Psoas muscle (tissue), 7 donors: ENCODE measurements at regions not wholly inside any gene's neighbourhood (a gene's known extent, or its start where the extent isn't known, plus 50 kb on each side); places are given as distances from the start of the nearest gene placed in this dataset.

Experiments used
- ATAC-seq, 4 donors: fragments of 200-7000 bp; cut with Tn5 transposase; one replicate each; pipeline ENCODE4 v1.9.1; 2020; ENCODE audit warnings: moderate library complexity in 3 of 4, mild to moderate bottlenecking in 2 of 4
- DNase-seq, 2 donors: peaks; one replicate each; pipeline ENCODE4 v3.0.0-alpha.2; 2020
- H3K27ac ChIP-seq: fragments of 200-600 bp; one replicate; pipeline ENCODE4 v1.8.0; 2022
- H3K27me3 ChIP-seq, 3 donors: fragments of 200-600 bp in 1 of 3; one replicate each; pipeline versions ENCODE4 v1.6.1 to v1.8.0; 2013 to 2022; ENCODE audit warnings: low read length in 2 of 3, mild to moderate bottlenecking in 2 of 3, moderate library complexity in 1 of 3; ENCODE audit not compliant: insufficient read depth in 3 of 3
- H3K36me3 ChIP-seq, 2 donors: fragments of 200-600 bp in 1 of 2; one replicate each; pipeline versions ENCODE4 v1.6.1 to v1.8.0; 2013 to 2022; ENCODE audit warnings: low read depth in 1 of 2, mild to moderate bottlenecking in 1 of 2, moderate library complexity in 1 of 2; ENCODE audit not compliant: insufficient read depth in 1 of 2
- H3K4me1 ChIP-seq: fragments of 200-600 bp; one replicate; pipeline ENCODE4 v1.8.0; 2022
- H3K4me3 ChIP-seq: fragments of 200-600 bp; one replicate; pipeline ENCODE4 v1.8.0; 2022; ENCODE audit warnings: mild to moderate bottlenecking
- H3K9me3 ChIP-seq: fragments of 200-600 bp; one replicate; pipeline ENCODE4 v1.8.0; 2022
- CTCF ChIP-seq: fragments of 200-600 bp; IDR thresholded peaks from one replicate; pipeline ENCODE4 v1.8.0; 2022; ENCODE audit warnings: antibody characterized with exemption
- WGBS, 3 donors: extraction: QIAGEN DNeasy Blood & Tissue Kit; methylation state at CpG; one replicate each; pipeline versions ENCODE4 v1.1.6 to v1.1.7; 2013; 5-methylcytosine and 5-hydroxymethylcytosine counted together
- intact Hi-C, 2 donors: fragments of 100-400 bp; cut with DNase I; formaldehyde crosslinking; loops; one replicate each; pipeline versions ENCODE4 v1.11.0 to v1.14.2; 2022
- donor health status: healthy with polysubstance abuse.
- donor health status: DM: no; HTN: no; CAD: no; lungs with moderate emphysema.
- donor health status: Bipolar disorder and iron deficiency.
- donor health status: healthy.
- donor health status: DM: yes; HTN: yes; CAD: no.
- donor health status: DM: no; HTN: no; CAD: no.
- donor health status: DM: yes; HTN: yes; CAD: no.

- Histone ChIP-seq H3K9me3 (no peaks in the 10 kb centered on the region), H3K27me3 (no peaks in the 10 kb centered on the region), H3K36me3 (no peaks in the 10 kb centered on the region), H3K4me1 (no peaks in the 10 kb centered on the region), H3K4me3 (no peak overlapping the region), H3K27ac (no peak overlapping the region)
- 52 to 61% (median 61%) methylated on average over 6 of the region's 6 CpGs for WGBS, 3 donors
- ATAC-seq (no peak), DNase-seq (no peak)
- TF ChIP-seq CTCF, result no peak
- intact Hi-C loops, result no loop called here
Observed at GRCh38 chr1:57963581-57963980, 539.7 kb upstream of the DAB1 start.

GRCh38 chr1:57959531-57960241, 535.8 kb upstream of the DAB1 start:
- Histone ChIP-seq H3K4me1 (no peaks in the 10 kb centered on the region), H3K27ac (no peak overlapping the region), H3K9me3 (no peaks in the 10 kb centered on the region), H3K36me3 (no peaks in the 10 kb centered on the region), H3K4me3 (no peak overlapping the region), H3K27me3 (no peaks in the 10 kb centered on the region)
- 32 to 44% (median 43%) methylated on average over 8 of the region's 8 CpGs for WGBS, 3 donors
- TF ChIP-seq CTCF, result no peak
- ATAC-seq, result no peak
- intact Hi-C loops, result no loop called here
- no peak for DNase-seq

GRCh38 chr1:57957576-57957975, 533.7 kb upstream of the DAB1 start:
- 74 to 83% (median 75%) methylated on average over 2 of the region's 2 CpGs for WGBS, 3 donors
- no peak overlapping the region for H3K27ac ChIP-seq
- H3K36me3 ChIP-seq, result no peaks in the 10 kb centered on the region
- DNase-seq (no peak), ATAC-seq (no peak)
- no peaks in the 10 kb centered on the region for H3K4me1 ChIP-seq
- TF ChIP-seq CTCF, result no peak
- no peaks in the 10 kb centered on the region for H3K27me3 ChIP-seq
- no peak overlapping the region for H3K4me3 ChIP-seq
- intact Hi-C loops, result no loop called here
- no peaks in the 10 kb centered on the region for H3K9me3 ChIP-seq

- WGBS, 3 donors, result 43 to 62% (median 52%) methylated on average over 4 of the region's 4 CpGs
Observed at GRCh38 chr1:57951390-57951789, 527.5 kb upstream of the DAB1 start.

More at GRCh38 chr1:57951390-57951789, 527.5 kb upstream of the DAB1 start:
- Histone ChIP-seq H3K27me3 (no peaks in the 10 kb centered on the region), H3K9me3 (no peaks in the 10 kb centered on the region), H3K36me3 (no peaks in the 10 kb centered on the region), H3K4me3 (no peak overlapping the region), H3K4me1 (no peaks in the 10 kb centered on the region), H3K27ac (no peak overlapping the region)
- TF ChIP-seq CTCF, result no peak
- intact Hi-C loops, result no loop called here
- DNase-seq (no peak), ATAC-seq (no peak)
